ENCODE measurements at regions not wholly inside any gene's neighbourhood (a gene's known extent, or its start where the extent isn't known, plus 50 kb on each side); places are given as distances from the start of the nearest gene placed in this dataset.
"Not testable (repeated sequence)": the region's sequence is repeated elsewhere in the genome, so short reads cannot be mapped to it uniquely, and the experiment has no call there.

DNA sequence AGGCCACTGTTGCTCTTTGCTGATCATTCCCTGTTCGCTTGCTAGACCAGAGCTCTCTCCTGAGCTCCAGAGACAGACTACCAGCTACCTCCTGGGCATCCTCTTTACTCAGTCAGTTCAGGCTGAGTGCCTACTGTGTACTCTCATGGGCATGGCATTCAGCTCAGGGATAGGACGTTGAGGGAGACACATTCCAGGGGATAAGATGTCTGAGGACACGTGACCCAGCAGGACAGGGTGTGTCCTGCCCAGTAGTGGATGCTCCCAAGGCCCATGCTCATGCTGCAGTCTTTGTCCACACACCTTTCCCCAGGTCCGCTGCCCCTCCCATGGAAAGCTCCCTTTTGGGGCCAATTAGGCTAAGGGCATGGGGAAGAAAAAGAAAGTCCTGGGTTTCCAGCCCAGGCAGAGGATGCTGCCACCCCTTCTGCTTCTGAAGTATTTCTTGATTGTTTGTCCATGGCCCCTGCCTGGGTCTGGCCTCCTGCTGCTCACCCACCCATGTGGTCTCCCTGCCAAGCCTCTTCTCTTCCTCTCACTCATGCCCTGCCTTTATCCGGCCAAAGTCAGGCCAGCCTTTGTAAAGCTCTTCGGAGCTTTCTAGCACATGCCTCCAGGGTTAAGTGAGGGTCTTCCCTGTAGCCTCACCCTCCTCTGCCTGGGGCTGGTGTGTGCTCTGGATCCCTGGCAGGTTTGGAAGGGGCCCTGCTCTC, 60.5 kb upstream of the PITX1 start:
- H3K4me1 Mint-ChIP-seq (ENCODE audit: unreplicated experiment), result no peaks in the 10 kb centered on the region
- H3K27me3 Mint-ChIP-seq (ENCODE audit: unreplicated experiment), result peaks cover 53% of the 10 kb centered on the region
- no peak overlapping the region for H3K27ac Mint-ChIP-seq (ENCODE audit: unreplicated experiment)
- TF ChIP-seq, protein P1, sequence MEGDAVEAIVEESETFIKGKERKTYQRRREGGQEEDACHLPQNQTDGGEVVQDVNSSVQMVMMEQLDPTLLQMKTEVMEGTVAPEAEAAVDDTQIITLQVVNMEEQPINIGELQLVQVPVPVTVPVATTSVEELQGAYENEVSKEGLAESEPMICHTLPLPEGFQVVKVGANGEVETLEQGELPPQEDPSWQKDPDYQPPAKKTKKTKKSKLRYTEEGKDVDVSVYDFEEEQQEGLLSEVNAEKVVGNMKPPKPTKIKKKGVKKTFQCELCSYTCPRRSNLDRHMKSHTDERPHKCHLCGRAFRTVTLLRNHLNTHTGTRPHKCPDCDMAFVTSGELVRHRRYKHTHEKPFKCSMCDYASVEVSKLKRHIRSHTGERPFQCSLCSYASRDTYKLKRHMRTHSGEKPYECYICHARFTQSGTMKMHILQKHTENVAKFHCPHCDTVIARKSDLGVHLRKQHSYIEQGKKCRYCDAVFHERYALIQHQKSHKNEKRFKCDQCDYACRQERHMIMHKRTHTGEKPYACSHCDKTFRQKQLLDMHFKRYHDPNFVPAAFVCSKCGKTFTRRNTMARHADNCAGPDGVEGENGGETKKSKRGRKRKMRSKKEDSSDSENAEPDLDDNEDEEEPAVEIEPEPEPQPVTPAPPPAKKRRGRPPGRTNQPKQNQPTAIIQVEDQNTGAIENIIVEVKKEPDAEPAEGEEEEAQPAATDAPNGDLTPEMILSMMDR (IDR thresholded peaks at IDR 0.05), result no peak
- H3K4me3 Mint-ChIP-seq (ENCODE audit: unreplicated experiment), result no peak overlapping the region
- H3K9me3 Mint-ChIP-seq (ENCODE audit: unreplicated experiment), result no peaks in the 10 kb centered on the region
- DNase-seq (ENCODE audit: extremely low spot score, unreplicated experiment), result no peak
- H3K36me3 Mint-ChIP-seq (ENCODE audit: unreplicated experiment), result no peaks in the 10 kb centered on the region

DNA sequence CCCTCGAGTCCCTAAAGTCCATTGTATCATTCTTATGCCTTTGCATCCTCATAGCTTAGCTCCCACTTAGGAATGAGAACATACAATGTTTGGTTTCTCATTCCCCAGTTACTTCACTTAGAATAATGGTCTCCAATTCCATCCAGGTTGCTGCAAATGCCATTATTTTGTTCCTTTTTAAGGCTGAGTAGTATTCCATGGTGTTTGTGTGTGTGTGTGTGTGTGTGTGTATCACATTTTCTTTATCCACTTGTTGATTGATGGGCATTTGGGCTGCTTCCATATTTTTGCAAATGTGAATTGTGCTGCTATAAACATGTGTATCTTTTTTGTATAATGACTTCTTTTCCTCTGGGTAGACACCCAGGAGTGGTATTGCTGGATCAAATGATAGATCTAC, 59.5 kb upstream of the PITX1 start:
- H3K27ac Mint-ChIP-seq (ENCODE audit: unreplicated experiment); H3K4me1 Mint-ChIP-seq (ENCODE audit: unreplicated experiment); H3K36me3 Mint-ChIP-seq (ENCODE audit: unreplicated experiment); H3K4me3 Mint-ChIP-seq (ENCODE audit: unreplicated experiment); DNase-seq (ENCODE audit: extremely low spot score, unreplicated experiment); H3K9me3 Mint-ChIP-seq (ENCODE audit: unreplicated experiment): not testable (repeated sequence)
- peaks cover 59% of the 10 kb centered on the region for H3K27me3 Mint-ChIP-seq (ENCODE audit: unreplicated experiment)

DNA sequence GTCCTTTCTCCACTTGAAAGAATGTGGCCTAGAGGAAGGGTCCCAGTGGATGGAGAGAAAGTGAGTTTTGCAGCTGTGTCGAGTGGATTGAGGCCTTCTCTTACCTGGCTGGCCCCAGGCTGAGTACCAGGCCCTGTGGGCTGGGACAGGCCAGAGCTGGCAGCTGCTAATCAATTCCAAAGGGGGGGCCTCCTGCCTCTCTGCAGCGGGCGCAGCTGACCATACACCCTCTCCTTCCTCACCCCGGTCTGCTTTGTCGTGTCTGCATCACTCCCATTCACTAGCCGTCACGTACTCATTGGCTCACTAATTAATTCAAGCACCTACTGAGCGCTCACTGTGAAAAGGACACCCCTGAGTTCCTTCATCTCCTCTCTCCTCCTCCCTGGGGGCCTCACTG, 58.4 kb upstream of the PITX1 start:
- no peak overlapping the region for H3K27ac Mint-ChIP-seq (ENCODE audit: unreplicated experiment)
- H3K27me3 Mint-ChIP-seq (ENCODE audit: unreplicated experiment), result peaks cover 62% of the 10 kb centered on the region
- no peak overlapping the region for H3K4me3 Mint-ChIP-seq (ENCODE audit: unreplicated experiment)
- H3K36me3 Mint-ChIP-seq (ENCODE audit: unreplicated experiment), result no peaks in the 10 kb centered on the region
- TF ChIP-seq, protein P1 (IDR thresholded peaks at IDR 0.05), result no peak
- DNase-seq (ENCODE audit: extremely low spot score, unreplicated experiment), result no peak
- no peaks in the 10 kb centered on the region for H3K9me3 Mint-ChIP-seq (ENCODE audit: unreplicated experiment)
- no peaks in the 10 kb centered on the region for H3K4me1 Mint-ChIP-seq (ENCODE audit: unreplicated experiment)

DNA sequence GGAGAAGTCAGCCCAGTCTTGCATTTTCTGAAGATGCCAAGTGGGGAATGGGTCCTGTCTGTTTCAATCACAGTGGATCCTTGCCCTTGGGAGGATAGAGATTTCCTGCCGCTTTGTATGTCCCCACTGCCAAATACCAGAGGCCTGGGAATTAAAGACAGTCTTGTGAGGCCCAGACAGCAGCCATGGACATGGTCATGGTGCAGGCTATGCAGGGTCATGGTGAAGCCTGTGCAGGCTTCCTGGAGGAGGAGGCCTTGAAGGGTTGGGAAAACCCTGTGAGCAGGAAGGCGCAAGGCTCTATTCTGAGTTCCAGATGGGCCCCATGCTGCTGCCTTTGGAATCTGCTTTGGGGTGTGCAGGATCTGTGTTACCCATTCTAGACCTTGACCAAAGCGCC, 57.3 kb upstream of the PITX1 start:
- H3K36me3 Mint-ChIP-seq (ENCODE audit: unreplicated experiment), result no peaks in the 10 kb centered on the region
- DNase-seq (ENCODE audit: extremely low spot score, unreplicated experiment), result no peak
- peaks cover 55% of the 10 kb centered on the region for H3K27me3 Mint-ChIP-seq (ENCODE audit: unreplicated experiment)
- H3K9me3 Mint-ChIP-seq (ENCODE audit: unreplicated experiment), result no peaks in the 10 kb centered on the region
- H3K27ac Mint-ChIP-seq (ENCODE audit: unreplicated experiment), result no peak overlapping the region
- no peaks in the 10 kb centered on the region for H3K4me1 Mint-ChIP-seq (ENCODE audit: unreplicated experiment)
- TF ChIP-seq, protein P1 (IDR thresholded peaks at IDR 0.05), result no peak
- H3K4me3 Mint-ChIP-seq (ENCODE audit: unreplicated experiment), result no peak overlapping the region

DNA sequence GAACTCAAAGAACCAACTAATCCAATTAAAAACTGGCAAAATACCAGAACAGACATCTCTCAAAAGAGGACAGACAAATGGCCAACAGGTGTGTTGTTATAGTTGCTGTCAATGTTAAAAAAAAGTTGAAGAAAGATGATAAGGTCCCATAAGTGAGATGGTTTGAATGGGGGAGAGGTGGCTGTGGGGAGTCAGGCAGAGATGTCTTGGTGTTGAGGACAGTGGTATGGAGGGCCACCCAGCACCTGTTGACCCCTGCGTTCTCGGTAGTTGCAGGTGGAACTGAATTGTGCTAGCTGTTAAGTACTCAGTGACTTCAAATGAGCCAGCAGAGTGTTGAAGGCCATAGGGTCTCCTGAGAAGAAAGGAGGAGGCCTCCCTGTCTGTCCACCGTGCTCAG, 55.9 kb upstream of the PITX1 start:
- no peak overlapping the region for H3K4me3 Mint-ChIP-seq (ENCODE audit: unreplicated experiment)
- TF ChIP-seq, protein P1 (IDR thresholded peaks at IDR 0.05), result no peak

More for the DNA sequence above, 55.9 kb upstream of the PITX1 start:
- no peak for DNase-seq (ENCODE audit: extremely low spot score, unreplicated experiment)
- Mint-ChIP-seq H3K27ac (ENCODE audit: unreplicated experiment) (no peak overlapping the region), H3K9me3 (ENCODE audit: unreplicated experiment) (no peaks in the 10 kb centered on the region), H3K36me3 (ENCODE audit: unreplicated experiment) (no peaks in the 10 kb centered on the region), H3K4me1 (ENCODE audit: unreplicated experiment) (no peaks in the 10 kb centered on the region), H3K27me3 (ENCODE audit: unreplicated experiment) (peaks cover 47% of the 10 kb centered on the region)

All from osteocyte (in vitro differentiated cells).